ENCODE measurements at regions not wholly inside any gene's neighbourhood (a gene's known extent, or its start where the extent isn't known, plus 50 kb on each side); places are given as distances from the start of the nearest gene placed in this dataset.

GRCh38 chr5:174271316-174271715, 225.8 kb downstream of the NSG2 start:
- H2AFZ ChIP-seq: no peak overlapping the region
- H4K20me1 ChIP-seq (ENCODE audit: insufficient read depth, poor library complexity, severe bottlenecking): no peaks in the 10 kb centered on the region
- no peak overlapping the region for H3K27ac ChIP-seq
- no peak for TF ChIP-seq EZH2phosphoT487 (IDR thresholded peaks at IDR 0.05; ENCODE audit: low read depth, severe bottlenecking, unreplicated experiment)
- no peak for TF ChIP-seq EZH2 (IDR thresholded peaks at IDR 0.05; ENCODE audit: borderline replicate concordance)
- TF ChIP-seq CTCF (IDR thresholded peaks at IDR 0.05; ENCODE audit: poor library complexity): no peak
- no peaks in the 10 kb centered on the region for H3K79me2 ChIP-seq
- H3K9me3 ChIP-seq (ENCODE audit: low read depth): no peaks in the 10 kb centered on the region
- no peaks in the 10 kb centered on the region for H3K36me3 ChIP-seq (replicated peaks; ENCODE audit: insufficient read depth, low read depth)
- no peaks in the 10 kb centered on the region for H3K4me1 ChIP-seq (ENCODE audit: insufficient read depth)
- no peak overlapping the region for H3K4me3 ChIP-seq
- WGBS (ENCODE audit: low lambda C conversion rate, missing lambda C conversion rate): 19% methylated on average over 1 of the region's 1 CpG
- H3K27me3 ChIP-seq: no peaks in the 10 kb centered on the region
- no peak overlapping the region for H3K4me2 ChIP-seq
- H3K9me2 ChIP-seq (replicated peaks; ENCODE audit: insufficient read depth): no peaks in the 10 kb centered on the region
- no peak for DNase-seq (ENCODE audit: low spot score)

- 86% methylated on average over 2 of the region's 2 CpGs for WGBS (ENCODE audit: low lambda C conversion rate, missing lambda C conversion rate)
- H3K27me3 ChIP-seq: no peaks in the 10 kb centered on the region
- H2AFZ ChIP-seq: no peak overlapping the region
- H4K20me1 ChIP-seq (ENCODE audit: insufficient read depth, poor library complexity, severe bottlenecking): no peaks in the 10 kb centered on the region
- no peak for TF ChIP-seq CTCF (IDR thresholded peaks at IDR 0.05; ENCODE audit: poor library complexity)
- no peak for TF ChIP-seq EZH2phosphoT487 (IDR thresholded peaks at IDR 0.05; ENCODE audit: low read depth, severe bottlenecking, unreplicated experiment)
- TF ChIP-seq EZH2 (IDR thresholded peaks at IDR 0.05; ENCODE audit: borderline replicate concordance): no peak
- no peaks in the 10 kb centered on the region for H3K36me3 ChIP-seq (replicated peaks; ENCODE audit: insufficient read depth, low read depth)
- H3K4me2 ChIP-seq: no peak overlapping the region
- H3K4me1 ChIP-seq (ENCODE audit: insufficient read depth): no peaks in the 10 kb centered on the region
- no peak overlapping the region for H3K4me3 ChIP-seq
- H3K79me2 ChIP-seq: no peaks in the 10 kb centered on the region
- no peaks in the 10 kb centered on the region for H3K9me3 ChIP-seq (ENCODE audit: low read depth)
- no peaks in the 10 kb centered on the region for H3K9me2 ChIP-seq (replicated peaks; ENCODE audit: insufficient read depth)
- H3K27ac ChIP-seq: no peak overlapping the region
- no peak for DNase-seq (ENCODE audit: low spot score)
Measured at GRCh38 chr5:174272671-174273070, 227.2 kb downstream of the NSG2 start.

GRCh38 chr5:174273325-174273724, 227.8 kb downstream of the NSG2 start:
- Histone ChIP-seq H3K27ac (no peak overlapping the region), H3K36me3 (replicated peaks; ENCODE audit: insufficient read depth, low read depth) (no peaks in the 10 kb centered on the region), H3K4me3 (no peak overlapping the region), H3K27me3 (no peaks in the 10 kb centered on the region), H3K9me2 (replicated peaks; ENCODE audit: insufficient read depth) (no peaks in the 10 kb centered on the region), H3K79me2 (no peaks in the 10 kb centered on the region), H3K4me1 (ENCODE audit: insufficient read depth) (no peaks in the 10 kb centered on the region), H4K20me1 (ENCODE audit: insufficient read depth, poor library complexity, severe bottlenecking) (no peaks in the 10 kb centered on the region), H3K9me3 (ENCODE audit: low read depth) (no peaks in the 10 kb centered on the region), H3K4me2 (no peak overlapping the region), H2AFZ (no peak overlapping the region)
- TF ChIP-seq CTCF (IDR thresholded peaks at IDR 0.05; ENCODE audit: poor library complexity): no peak
- no peak for TF ChIP-seq EZH2phosphoT487 (IDR thresholded peaks at IDR 0.05; ENCODE audit: low read depth, severe bottlenecking, unreplicated experiment)
- no peak for TF ChIP-seq EZH2 (IDR thresholded peaks at IDR 0.05; ENCODE audit: borderline replicate concordance)
- 77% methylated on average over 4 of the region's 4 CpGs for WGBS (ENCODE audit: low lambda C conversion rate, missing lambda C conversion rate)
- DNase-seq (ENCODE audit: low spot score): no peak

GRCh38 chr5:174275959-174276358, 230.5 kb downstream of the NSG2 start:
- TF ChIP-seq EZH2 (IDR thresholded peaks at IDR 0.05; ENCODE audit: borderline replicate concordance) (no peak), EZH2phosphoT487 (IDR thresholded peaks at IDR 0.05; ENCODE audit: low read depth, severe bottlenecking, unreplicated experiment) (no peak), CTCF (IDR thresholded peaks at IDR 0.05; ENCODE audit: poor library complexity) (no peak)
- Histone ChIP-seq H3K4me2 (no peak overlapping the region), H3K79me2 (no peaks in the 10 kb centered on the region), H3K27ac (no peak overlapping the region), H2AFZ (no peak overlapping the region), H3K9me3 (ENCODE audit: low read depth) (no peaks in the 10 kb centered on the region), H4K20me1 (ENCODE audit: insufficient read depth, poor library complexity, severe bottlenecking) (no peaks in the 10 kb centered on the region), H3K9me2 (replicated peaks; ENCODE audit: insufficient read depth) (no peaks in the 10 kb centered on the region), H3K4me3 (no peak overlapping the region), H3K4me1 (ENCODE audit: insufficient read depth) (no peaks in the 10 kb centered on the region), H3K27me3 (no peaks in the 10 kb centered on the region), H3K36me3 (replicated peaks; ENCODE audit: insufficient read depth, low read depth) (no peaks in the 10 kb centered on the region)
- no peak for DNase-seq (ENCODE audit: low spot score)
- 79% methylated on average over 2 of the region's 2 CpGs for WGBS (ENCODE audit: low lambda C conversion rate, missing lambda C conversion rate)
